ENCODE measurements at regions not wholly inside any gene's neighbourhood (a gene's known extent, or its start where the extent isn't known, plus 50 kb on each side); places are given as distances from the start of the nearest gene placed in this dataset.

GRCh38 chr5:142435410-142436115 lies 110.7 kb upstream of the SPRY4 start:
- TF ChIP-seq POLR2AphosphoS5 (IDR thresholded peaks at IDR 0.05; ENCODE audit: insufficient read depth, low read depth, low read length) (no peak), MAX (IDR thresholded peaks at IDR 0.05; ENCODE audit: insufficient read depth, insufficient read length) (no peak), CTCF (IDR thresholded peaks at IDR 0.05; ENCODE audit: extremely low read depth in 1 of 2, insufficient read depth in 1 of 2, low read depth in 1 of 2, low read length in 2 of 2) (no peak), JUN (IDR thresholded peaks at IDR 0.05; ENCODE audit: borderline replicate concordance, insufficient read depth, insufficient read length, low read depth) (no peak), POLR2A (IDR thresholded peaks at IDR 0.05; ENCODE audit: low read depth, low read length) (no peak), EZH2 (IDR thresholded peaks at IDR 0.05; ENCODE audit: borderline replicate concordance, low read depth, low read length, severe bottlenecking) (no peak)
